Ovary (tissue), 3 donors: ENCODE measurements at regions not wholly inside any gene's neighbourhood (a gene's known extent, or its start where the extent isn't known, plus 50 kb on each side); places are given as distances from the start of the nearest gene placed in this dataset.

Source experiments
- CTCF ChIP-seq, 3 donors: fragments of 450-650 bp in 2 of 3; fragments of 200-600 bp in 1 of 3; IDR thresholded peaks; one replicate each; pipeline versions ENCODE4 v1.5.1 to v1.8.0; 2016 to 2022; ENCODE audit warnings: antibody characterized with exemption in 3 of 3, mild to moderate bottlenecking in 1 of 3
- EP300 ChIP-seq: sonication (generic); formaldehyde crosslinking; IDR thresholded peaks from one replicate; pipeline ENCODE4 v1.6.1; 2017; ENCODE audit warnings: antibody characterized with exemption
- POLR2A ChIP-seq: fragments of 450-650 bp; IDR thresholded peaks from one replicate; pipeline ENCODE4 v1.6.1; 2017; ENCODE audit warnings: antibody characterized with exemption, mild to moderate bottlenecking, moderate library complexity
- donor health status: DM: no; HTN: no; CAD: no.

- TF ChIP-seq CTCF (IDR thresholded peaks at IDR 0.05) (no peak), EP300 (no peak), POLR2A (no peak)
Observed at GRCh38 chr2:117716505-117716904, 98.0 kb upstream of the DDX18 start.
